Trophoblast cell (in vitro differentiated cells and primary cell): ENCODE measurements at regions not wholly inside any gene's neighbourhood (a gene's known extent, or its start where the extent isn't known, plus 50 kb on each side); places are given as distances from the start of the nearest gene placed in this dataset.

ENCODE experiments used
- DNase-seq, 2 donors: peaks; one replicate each; pipeline ENCODE4 v3.0.0-alpha.2; 2016
- H2AFZ ChIP-seq: 2 replicates; pipeline ENCODE4 v1.6.1; 2013; ENCODE audit warnings: low read length, moderate library complexity, mild to moderate bottlenecking; ENCODE audit not compliant: insufficient read depth, poor library complexity
- H2AK5ac ChIP-seq: 2 replicates; pipeline ENCODE4 v1.6.1; 2013; ENCODE audit warnings: mild to moderate bottlenecking, low read length
- H2BK120ac ChIP-seq: 2 replicates; pipeline ENCODE4 v1.6.1; 2013; ENCODE audit warnings: low read length, mild to moderate bottlenecking, moderate library complexity; ENCODE audit not compliant: insufficient read depth, poor library complexity
- H2BK12ac ChIP-seq: 2 replicates; pipeline ENCODE4 v1.6.1; 2013; ENCODE audit warnings: mild to moderate bottlenecking, low read length, moderate library complexity
- H2BK5ac ChIP-seq: 2 replicates; pipeline ENCODE4 v1.6.1; 2013; ENCODE audit warnings: low read length, low read depth, moderate library complexity, mild to moderate bottlenecking; ENCODE audit not compliant: poor library complexity
- H3K14ac ChIP-seq: 2 replicates; pipeline ENCODE4 v1.6.1; 2013; ENCODE audit warnings: mild to moderate bottlenecking, low read length
- H3K18ac ChIP-seq: 2 replicates; pipeline ENCODE4 v1.6.1; 2013; ENCODE audit warnings: mild to moderate bottlenecking, low read length
- H3K23ac ChIP-seq: 2 replicates; pipeline ENCODE4 v1.6.1; 2013; ENCODE audit warnings: low read length
- H3K27ac ChIP-seq: 2 replicates; pipeline ENCODE4 v1.5.1; 2013; ENCODE audit warnings: low read depth, mild to moderate bottlenecking, inconsistent platforms, low read length, moderate library complexity
- H3K27me3 ChIP-seq: 2 replicates; pipeline ENCODE4 v1.6.1; 2013; ENCODE audit warnings: inconsistent platforms, mild to moderate bottlenecking, low read length, moderate library complexity; ENCODE audit not compliant: insufficient read depth
- H3K36me3 ChIP-seq, 2 experiments: 1 replicate in 1 of 2; 2 replicates in 1 of 2; pipeline ENCODE4 v1.6.1; 2013; ENCODE audit warnings: low read length in 2 of 2, mild to moderate bottlenecking in 2 of 2, moderate library complexity in 1 of 2; ENCODE audit not compliant: insufficient read depth in 2 of 2, control insufficient read depth in 1 of 2
- H3K4ac ChIP-seq: 2 replicates; pipeline ENCODE4 v1.6.1; 2013; ENCODE audit warnings: low read depth, mild to moderate bottlenecking, low read length, moderate library complexity
- H3K4me1 ChIP-seq, 2 experiments: 1 replicate in 1 of 2; 2 replicates in 1 of 2; pipeline ENCODE4 v1.6.1; 2013; ENCODE audit warnings: low read length in 2 of 2, mild to moderate bottlenecking in 2 of 2, moderate library complexity in 1 of 2; ENCODE audit not compliant: insufficient read depth in 2 of 2, control insufficient read depth in 1 of 2
- H3K4me2 ChIP-seq: 2 replicates; pipeline ENCODE4 v1.6.1; 2013; ENCODE audit warnings: inconsistent platforms, mild to moderate bottlenecking, low read length, moderate library complexity
- H3K4me3 ChIP-seq: 2 replicates; pipeline ENCODE4 v1.5.1; 2013; ENCODE audit warnings: mild to moderate bottlenecking, low read depth, low read length, inconsistent platforms
- H3K79me1 ChIP-seq: one replicate; pipeline ENCODE4 v1.6.1; 2013; ENCODE audit warnings: low read length
- H3K79me2 ChIP-seq: 2 replicates; pipeline ENCODE4 v1.6.1; 2013; ENCODE audit warnings: low read length, mild to moderate bottlenecking; ENCODE audit not compliant: control insufficient read depth, insufficient read depth, poor library complexity
- H3K9ac ChIP-seq: 2 replicates; pipeline ENCODE4 v1.6.1; 2013; ENCODE audit warnings: mild to moderate bottlenecking, low read length
- H3K9me3 ChIP-seq: 2 replicates; pipeline ENCODE4 v1.6.1; 2013; ENCODE audit warnings: low read depth, mild to moderate bottlenecking, control low read depth, inconsistent platforms, low read length; ENCODE audit not compliant: insufficient read depth
- H4K12ac ChIP-seq: 2 replicates; pipeline ENCODE4 v1.6.1; 2013; ENCODE audit warnings: low read depth, mild to moderate bottlenecking, low read length, moderate library complexity
- H4K8ac ChIP-seq: 2 replicates; pipeline ENCODE4 v1.6.1; 2013; ENCODE audit warnings: low read depth, mild to moderate bottlenecking, low read length, moderate library complexity
- H4K91ac ChIP-seq: one replicate; pipeline ENCODE4 v1.6.1; 2013; ENCODE audit warnings: low read depth, mild to moderate bottlenecking, low read length, moderate library complexity
- WGBS: extraction: QIAGEN DNeasy Blood & Tissue Kit; methylation state at CpG from one replicate; pipeline ENCODE4 v1.1.7; 2013; ENCODE audit warnings: missing lambda C conversion rate; ENCODE audit not compliant: insufficient read length, insufficient coverage; ENCODE audit errors: extremely low coverage; 5-methylcytosine and 5-hydroxymethylcytosine counted together

GRCh38 chr20:34189572-34190163 lies 51.6 kb upstream of the ASIP start:
- Histone ChIP-seq H3K79me1 (no peaks in the 10 kb centered on the region), H3K4me1 (no peaks in the 10 kb centered on the region), H3K4me2 (no peak overlapping the region), H3K18ac (no peak overlapping the region), H2AFZ (no peak overlapping the region), H3K27ac (no peak overlapping the region), H3K14ac (no peak overlapping the region), H2BK120ac (no peak overlapping the region), H2BK12ac (no peak overlapping the region), H3K36me3 (no peaks in the 10 kb centered on the region), H3K4ac (no peak overlapping the region), H3K23ac (no peak overlapping the region), H4K8ac (no peak overlapping the region), H3K4me3 (no peak overlapping the region), H3K9ac (no peak overlapping the region), H2AK5ac (no peak overlapping the region), H4K91ac (no peak overlapping the region), H3K27me3 (no peaks in the 10 kb centered on the region), H3K9me3 (no peaks in the 10 kb centered on the region), H2BK5ac (no peak overlapping the region), H3K79me2 (no peaks in the 10 kb centered on the region), H4K12ac (no peak overlapping the region)
- no CpG with 5 or more reads among the region's 8 CpGs for WGBS
- no peak for DNase-seq

- Histone ChIP-seq H3K36me3 (no peaks in the 10 kb centered on the region), H3K4me3 (no peak overlapping the region), H2AFZ (no peak overlapping the region), H3K79me1 (no peaks in the 10 kb centered on the region), H3K18ac (no peak overlapping the region), H2BK120ac (no peak overlapping the region), H2BK12ac (no peak overlapping the region), H4K8ac (no peak overlapping the region), H3K4ac (no peak overlapping the region), H3K79me2 (no peaks in the 10 kb centered on the region), H3K4me1 (peaks cover 0 to 4% of the 10 kb centered on the region in 2 experiments), H3K14ac (no peak overlapping the region), H4K91ac (no peak overlapping the region), H2AK5ac (no peak overlapping the region), H3K4me2 (no peak overlapping the region), H3K23ac (no peak overlapping the region), H4K12ac (no peak overlapping the region), H3K27ac (no peak overlapping the region), H3K9me3 (no peaks in the 10 kb centered on the region), H3K27me3 (no peaks in the 10 kb centered on the region), H2BK5ac (no peak overlapping the region), H3K9ac (no peak overlapping the region)
- no CpG with 5 or more reads among the region's 3 CpGs for WGBS
- DNase-seq = no peak
These were observed 51.0 kb upstream of the ASIP start for GRCh38 chr20:34190262-34190661.

GRCh38 chr20:34190679-34191090 lies 50.5 kb upstream of the ASIP start:
- Histone ChIP-seq H2AFZ (no peak overlapping the region), H3K27me3 (no peaks in the 10 kb centered on the region), H2BK12ac (no peak overlapping the region), H2BK5ac (no peak overlapping the region), H4K8ac (no peak overlapping the region), H3K27ac (no peak overlapping the region), H3K4me3 (no peak overlapping the region), H3K14ac (no peak overlapping the region), H3K36me3 (no peaks in the 10 kb centered on the region), H3K9ac (no peak overlapping the region), H3K4ac (no peak overlapping the region), H4K91ac (no peak overlapping the region), H3K4me1 (peaks cover 0 to 4% of the 10 kb centered on the region in 2 experiments), H3K9me3 (no peaks in the 10 kb centered on the region), H2AK5ac (no peak overlapping the region), H3K79me1 (no peaks in the 10 kb centered on the region), H3K79me2 (no peaks in the 10 kb centered on the region), H3K4me2 (no peak overlapping the region), H3K23ac (no peak overlapping the region), H3K18ac (no peak overlapping the region), H2BK120ac (no peak overlapping the region), H4K12ac (no peak overlapping the region)
- WGBS = no CpG with 5 or more reads among the region's 3 CpGs
- peak; percentile 33 to 61 for DNase-seq
